Naive B cell (primary cell): ENCODE measurements at regions not wholly inside any gene's neighbourhood (a gene's known extent, or its start where the extent isn't known, plus 50 kb on each side); places are given as distances from the start of the nearest gene placed in this dataset.
"Not testable (repeated sequence)": the region's sequence is repeated elsewhere in the genome, so short reads cannot be mapped to it uniquely, and the experiment has no call there.

Source experiments
- ATAC-seq, 2 donors: fragments of 150-1000 bp; cut with Tn5 transposase; 2 replicates each; pipeline ENCODE4 v1.10.0; 2021; ENCODE audit warnings: low read depth in 2 of 2, mild to moderate bottlenecking in 2 of 2, moderate library complexity in 2 of 2
- DNase-seq: peaks from one replicate; pipeline ENCODE4 v3.0.0; 2022
- H3K27ac Mint-ChIP-seq, 6 donors: one replicate each; pipeline ENCODE4 v1.8.0; 2020 to 2022; ENCODE audit warnings: mild to moderate bottlenecking in 6 of 6, mixed read lengths in 6 of 6, moderate library complexity in 5 of 6, inconsistent platforms in 2 of 6
- H3K27me3 Mint-ChIP-seq, 3 donors: one replicate each; pipeline ENCODE4 v1.8.0; 2021 to 2022; ENCODE audit warnings: mixed read lengths in 3 of 3, mild to moderate bottlenecking in 1 of 3
- H3K36me3 Mint-ChIP-seq, 2 donors: one replicate each; pipeline ENCODE4 v1.8.0; 2020 to 2022; ENCODE audit warnings: mixed read lengths in 2 of 2, inconsistent platforms in 1 of 2, mild to moderate bottlenecking in 1 of 2
- H3K4me1 Mint-ChIP-seq, 3 donors: one replicate each; pipeline ENCODE4 v1.8.0; 2020 to 2022; ENCODE audit warnings: mixed read lengths in 3 of 3, inconsistent platforms in 1 of 3, mild to moderate bottlenecking in 1 of 3, moderate library complexity in 1 of 3
- H3K4me3 Mint-ChIP-seq, 8 donors: one replicate each; pipeline ENCODE4 v1.8.0; 2020 to 2022; ENCODE audit warnings: mild to moderate bottlenecking in 8 of 8, mixed read lengths in 8 of 8, moderate library complexity in 8 of 8, inconsistent platforms in 2 of 8
- H3K9me3 Mint-ChIP-seq, 7 donors: one replicate each; pipeline ENCODE4 v1.8.0; 2020 to 2022; ENCODE audit warnings: mixed read lengths in 7 of 7, mild to moderate bottlenecking in 5 of 7, inconsistent platforms in 2 of 7, moderate library complexity in 1 of 7

GRCh38 chr20:48493331-48493730, 334.5 kb downstream of the PREX1 start:
- H3K27me3 Mint-ChIP-seq, result peaks cover 0 to 12% (median 10%) of the 10 kb centered on the region in 3 donors
- not testable (repeated sequence) for ATAC-seq, H3K4me3 Mint-ChIP-seq, H3K36me3 Mint-ChIP-seq, DNase-seq, H3K27ac Mint-ChIP-seq, H3K4me1 Mint-ChIP-seq, H3K9me3 Mint-ChIP-seq

DNA sequence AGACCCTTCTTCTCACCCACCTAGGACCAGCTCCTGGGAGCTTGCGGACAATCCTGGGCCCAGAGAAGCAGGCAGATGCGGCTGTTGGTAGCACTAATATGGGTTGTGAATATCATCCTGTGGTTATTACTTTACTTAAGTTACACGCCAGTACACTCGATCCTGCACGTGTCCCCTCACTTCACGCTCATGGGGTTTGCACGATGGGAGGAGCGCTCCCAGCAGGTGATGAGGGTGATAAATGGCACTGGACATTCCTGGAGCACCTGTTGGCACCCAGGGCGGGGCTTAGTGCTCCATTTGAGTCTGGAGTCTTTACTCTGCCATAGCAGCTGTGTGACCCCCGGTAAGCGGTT, 335.1 kb downstream of the PREX1 start:
- Mint-ChIP-seq H3K36me3 (no peaks in the 10 kb centered on the region), H3K27ac (no peak overlapping the region), H3K4me3 (no peak overlapping the region), H3K27me3 (peaks cover 0 to 11% (median 10%) of the 10 kb centered on the region in 3 donors), H3K9me3 (no peaks in the 10 kb centered on the region), H3K4me1 (peaks cover 0 to 7% (median 0%) of the 10 kb centered on the region in 3 donors)
- DNase-seq, result no peak
- ATAC-seq, result no peak

GRCh38 chr20:48492015-48492714, 335.6 kb downstream of the PREX1 start:
- H3K27ac Mint-ChIP-seq, result no peak overlapping the region
- ATAC-seq, result no peak
- no peaks in the 10 kb centered on the region for H3K9me3 Mint-ChIP-seq
- peaks cover 0 to 12% (median 11%) of the 10 kb centered on the region in 3 donors for H3K27me3 Mint-ChIP-seq
- DNase-seq, result no peak
- H3K4me1 Mint-ChIP-seq, result peaks cover 0 to 7% (median 0%) of the 10 kb centered on the region in 3 donors
- no peak overlapping the region for H3K4me3 Mint-ChIP-seq
- no peaks in the 10 kb centered on the region for H3K36me3 Mint-ChIP-seq

DNA sequence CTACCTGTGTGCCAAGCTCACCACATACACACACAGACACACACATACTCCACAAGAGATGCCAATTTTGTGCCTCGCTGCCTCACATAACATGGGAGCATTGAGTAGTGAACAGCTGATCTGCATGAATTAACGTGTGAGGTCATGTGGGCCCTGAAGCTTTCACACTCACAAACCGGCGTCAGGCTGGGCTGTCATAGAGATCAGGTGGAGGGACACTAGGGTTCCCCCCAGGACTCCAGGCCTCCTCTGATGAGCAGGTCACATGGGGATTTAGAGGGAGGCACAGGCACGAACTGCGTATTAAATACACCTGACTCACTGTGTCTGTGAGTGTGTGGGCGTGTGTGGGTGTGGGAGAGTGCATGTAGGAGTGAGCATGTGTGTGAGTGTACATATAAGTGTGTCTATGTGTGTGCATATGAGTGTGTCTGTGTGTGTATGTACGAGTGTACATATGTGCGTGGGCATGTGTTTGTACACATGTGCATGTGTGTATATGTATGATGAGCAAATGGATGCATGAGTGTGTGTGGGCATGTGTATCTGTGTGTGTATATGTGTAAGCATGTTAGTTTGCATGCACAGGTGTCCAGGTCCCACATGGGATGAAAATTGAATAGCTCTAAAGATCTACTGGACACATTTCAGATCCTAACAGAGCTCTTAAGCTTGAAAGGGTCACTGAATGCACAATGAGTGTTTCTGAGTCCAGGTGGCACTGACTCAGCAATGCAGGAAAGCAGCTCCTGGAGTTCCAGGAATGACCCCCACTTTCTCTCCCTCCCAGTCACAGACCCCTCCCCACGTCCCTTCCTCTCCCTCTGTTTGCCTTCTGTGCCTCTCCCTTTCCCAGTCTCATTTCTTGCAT, 336.6 kb downstream of the PREX1 start:
- no peaks in the 10 kb centered on the region for H3K36me3 Mint-ChIP-seq
- H3K9me3 Mint-ChIP-seq, result no peaks in the 10 kb centered on the region
- peaks cover 5 to 22% (median 19%) of the 10 kb centered on the region in 3 donors for H3K27me3 Mint-ChIP-seq
- H3K4me1 Mint-ChIP-seq, result peaks cover 0 to 7% (median 0%) of the 10 kb centered on the region in 3 donors
- H3K27ac Mint-ChIP-seq, result peak overlapping the region in 1 of 6 donors; percentile 40
- ATAC-seq, result no peak
- DNase-seq, result no peak
- H3K4me3 Mint-ChIP-seq, result no peak overlapping the region

GRCh38 chr20:48490341-48490740, 337.5 kb downstream of the PREX1 start:
- not testable (repeated sequence) for ATAC-seq, H3K36me3 Mint-ChIP-seq, H3K27ac Mint-ChIP-seq, H3K4me1 Mint-ChIP-seq, DNase-seq, H3K9me3 Mint-ChIP-seq, H3K4me3 Mint-ChIP-seq
- peaks cover 10 to 27% (median 24%) of the 10 kb centered on the region in 3 donors for H3K27me3 Mint-ChIP-seq

DNA sequence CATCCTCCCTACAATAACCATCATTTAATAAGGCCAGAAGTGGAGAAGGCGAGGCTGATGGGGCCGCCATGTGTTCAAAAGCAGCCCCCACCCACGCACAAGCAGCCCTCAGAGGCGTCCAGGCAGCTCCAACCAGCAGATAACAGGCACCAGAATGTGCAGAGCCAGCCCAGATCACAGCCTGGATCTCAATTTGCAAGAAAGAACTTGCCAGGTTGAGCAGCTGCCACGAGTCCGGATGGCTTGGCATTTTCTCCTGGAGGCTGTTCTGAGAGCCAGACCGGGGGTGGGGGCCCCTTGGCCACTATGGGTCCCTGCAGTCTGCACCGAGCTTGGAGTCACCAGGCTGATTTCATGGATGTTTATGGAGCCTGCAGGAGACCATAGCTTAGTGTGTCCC, 338.1 kb downstream of the PREX1 start:
- Mint-ChIP-seq H3K9me3 (no peaks in the 10 kb centered on the region), H3K27ac (no peak overlapping the region), H3K4me3 (no peak overlapping the region), H3K36me3 (no peaks in the 10 kb centered on the region), H3K27me3 (peaks cover 17 to 34% (median 30%) of the 10 kb centered on the region in 3 donors), H3K4me1 (peaks cover 0 to 7% (median 0%) of the 10 kb centered on the region in 3 donors)
- no peak for ATAC-seq
- DNase-seq, result no peak

DNA sequence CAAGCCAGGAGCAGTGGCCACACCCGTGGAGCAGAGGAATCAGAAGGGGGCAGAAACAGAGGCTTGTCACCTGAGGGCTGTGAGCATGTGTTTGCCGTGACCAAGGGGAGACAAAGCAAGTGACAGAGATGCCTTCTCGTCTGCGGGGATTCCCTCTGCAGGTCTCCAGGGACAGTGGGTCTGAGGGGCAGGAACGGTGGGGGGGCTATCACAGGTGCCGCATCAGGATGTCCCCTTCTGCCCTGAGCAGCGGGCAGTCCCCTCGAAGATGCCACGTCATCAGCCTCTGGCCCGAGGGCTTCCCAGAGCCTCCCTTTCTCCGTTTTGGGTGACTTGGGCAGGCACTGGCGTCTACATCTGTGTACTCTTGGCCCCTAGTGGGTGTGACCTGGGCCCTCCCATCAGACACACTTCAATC, 338.7 kb downstream of the PREX1 start:
- Mint-ChIP-seq H3K4me3 (no peak overlapping the region), H3K27me3 (peaks cover 19 to 37% (median 30%) of the 10 kb centered on the region in 3 donors), H3K9me3 (no peaks in the 10 kb centered on the region), H3K4me1 (peaks cover 0 to 7% (median 0%) of the 10 kb centered on the region in 3 donors), H3K36me3 (no peaks in the 10 kb centered on the region), H3K27ac (peak overlapping the region in 1 of 6 donors; percentile 68)
- no peak for DNase-seq
- peak; percentile 56 to 76 for ATAC-seq

DNA sequence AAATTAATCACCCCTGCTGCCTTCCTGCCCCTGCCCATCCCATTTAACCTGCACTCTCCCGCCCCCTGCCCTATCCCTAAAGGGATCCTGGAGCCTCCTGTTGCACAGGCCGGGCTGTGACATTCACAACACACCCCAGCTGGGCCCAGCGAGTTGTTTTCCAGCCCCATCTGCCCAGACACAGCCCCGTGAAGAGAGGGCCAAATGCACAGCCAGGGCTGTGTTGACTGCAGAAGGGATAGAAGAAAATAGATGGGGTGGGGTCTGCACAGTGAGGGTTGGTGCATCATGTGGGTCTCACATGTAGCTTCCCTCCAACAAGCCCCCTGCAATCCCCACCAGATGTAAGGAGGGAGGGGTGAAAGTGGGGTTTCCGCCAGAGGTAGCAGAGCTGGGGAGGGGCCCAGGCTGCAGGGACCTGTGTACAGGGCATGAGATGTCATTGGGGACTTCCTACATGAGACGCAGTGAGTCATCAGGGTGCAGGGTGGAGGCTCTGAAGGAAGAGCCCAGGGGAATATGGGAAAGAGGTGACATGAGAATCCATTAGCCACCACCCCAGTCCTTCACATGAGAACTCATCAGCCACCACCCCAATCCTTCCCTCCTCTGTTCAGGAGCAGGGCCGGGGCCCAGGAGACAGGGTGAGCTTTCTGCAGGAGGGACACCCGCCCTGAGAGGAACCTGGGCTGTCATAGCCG, 339.3 kb downstream of the PREX1 start:
- DNase-seq, H3K36me3 Mint-ChIP-seq, H3K4me3 Mint-ChIP-seq, H3K9me3 Mint-ChIP-seq, H3K4me1 Mint-ChIP-seq: not testable (repeated sequence)
- Mint-ChIP-seq H3K27me3 (peaks cover 19 to 37% (median 30%) of the 10 kb centered on the region in 3 donors), H3K27ac (peak overlapping the region in 2 of 6 donors; percentile 53 to 68)
- peak; percentile 40 to 44 for ATAC-seq

DNA sequence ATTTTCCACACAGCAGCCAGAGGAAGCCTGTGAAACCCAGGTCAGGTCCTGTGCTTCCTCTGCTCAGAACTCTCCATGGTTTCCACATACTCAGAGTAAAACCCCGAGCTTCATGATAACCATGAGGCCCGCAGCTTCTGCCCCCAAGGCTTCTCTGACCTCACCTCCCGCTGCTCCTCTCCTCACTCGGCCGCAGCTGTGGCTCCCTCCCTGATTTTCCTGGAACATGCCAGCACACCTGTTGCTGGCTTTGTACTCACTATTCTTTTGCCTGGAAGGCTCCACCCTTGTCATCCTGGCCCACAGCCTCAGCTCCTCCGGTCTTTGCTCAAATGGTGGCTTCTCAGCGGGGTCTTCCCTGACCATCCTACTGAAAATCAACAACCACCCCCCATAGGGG, 341.7 kb downstream of the PREX1 start:
- H3K9me3 Mint-ChIP-seq, result no peaks in the 10 kb centered on the region
- H3K27me3 Mint-ChIP-seq, result peaks cover 28 to 41% (median 34%) of the 10 kb centered on the region in 3 donors
- peak overlapping the region in 1 of 6 donors; percentile 67 for H3K27ac Mint-ChIP-seq
- H3K4me3 Mint-ChIP-seq, result no peak overlapping the region
- peaks cover 0 to 7% (median 0%) of the 10 kb centered on the region in 3 donors for H3K4me1 Mint-ChIP-seq
- no peak for DNase-seq
- no peak for ATAC-seq
- no peaks in the 10 kb centered on the region for H3K36me3 Mint-ChIP-seq

- Mint-ChIP-seq H3K27ac (peak overlapping the region in 1 of 6 donors; percentile 49), H3K27me3 (peaks cover 37 to 50% (median 43%) of the 10 kb centered on the region in 3 donors)
- DNase-seq, H3K36me3 Mint-ChIP-seq, ATAC-seq, H3K4me3 Mint-ChIP-seq, H3K4me1 Mint-ChIP-seq, H3K9me3 Mint-ChIP-seq: not testable (repeated sequence)
Observed at GRCh38 chr20:48485153-48485552, 342.6 kb downstream of the PREX1 start.

DNA sequence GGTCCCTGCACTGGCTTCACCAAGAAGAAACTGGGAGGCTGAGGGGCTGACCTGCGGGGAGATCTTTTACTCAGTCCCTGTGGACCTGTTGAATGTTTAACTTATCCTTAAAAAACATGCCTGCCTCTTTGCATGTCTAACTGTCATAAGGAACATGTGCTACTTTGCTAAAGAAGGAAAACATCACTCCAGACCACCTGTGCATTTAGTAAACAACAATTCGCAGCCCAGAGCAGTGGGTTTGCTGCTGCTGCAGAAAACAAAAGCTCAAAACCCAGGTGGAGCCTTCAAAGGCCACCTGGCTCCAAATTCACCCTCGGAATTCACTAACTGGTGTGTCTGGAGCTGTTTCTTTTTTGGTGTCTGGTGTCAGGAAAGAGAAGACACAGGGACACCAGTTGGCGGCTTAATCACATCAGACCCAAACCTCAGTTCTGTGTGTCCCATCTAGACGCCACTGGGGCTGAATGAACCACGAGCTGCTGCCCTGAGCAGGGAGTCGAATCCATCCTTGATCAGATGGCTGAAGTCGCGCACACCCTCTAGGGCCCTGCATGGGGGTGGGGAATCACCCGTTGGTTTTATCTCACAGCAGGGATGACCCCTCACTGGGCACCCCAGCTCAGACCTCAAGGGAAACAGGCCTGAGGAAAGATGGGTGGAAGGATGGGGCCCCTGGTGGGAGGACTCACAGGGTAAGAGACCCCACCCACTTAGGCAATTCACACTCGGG, 344.3 kb downstream of the PREX1 start:
- Mint-ChIP-seq H3K36me3 (no peaks in the 10 kb centered on the region), H3K27me3 (peaks cover 47 to 56% (median 48%) of the 10 kb centered on the region in 3 donors), H3K4me3 (no peak overlapping the region), H3K9me3 (no peaks in the 10 kb centered on the region), H3K27ac (no peak overlapping the region), H3K4me1 (peaks cover 0 to under 1% (median 0%) of the 10 kb centered on the region in 3 donors)
- no peak for ATAC-seq
- DNase-seq, result no peak

GRCh38 chr20:48482790-48483189, 345.0 kb downstream of the PREX1 start:
- Mint-ChIP-seq H3K27ac (no peak overlapping the region), H3K4me1 (no peaks in the 10 kb centered on the region), H3K27me3 (peaks cover 46 to 53% (median 47%) of the 10 kb centered on the region in 3 donors), H3K4me3 (no peak overlapping the region), H3K9me3 (no peaks in the 10 kb centered on the region), H3K36me3 (no peaks in the 10 kb centered on the region)
- DNase-seq (no peak), ATAC-seq (no peak)
